ENCODE measurements at regions not wholly inside any gene's neighbourhood (a gene's known extent, or its start where the extent isn't known, plus 50 kb on each side); places are given as distances from the start of the nearest gene placed in this dataset.

GRCh38 chr18:38957736-38958135 lies 1392.1 kb upstream of the CELF4 start:
- no peak for DNase-seq

- DNase-seq: no peak
These were observed 1390.5 kb upstream of the CELF4 start for GRCh38 chr18:38956068-38956467.

- no peak for DNase-seq
These were observed 1386.0 kb upstream of the CELF4 start for GRCh38 chr18:38951633-38952032.

- DNase-seq: no peak
These were observed 1382.8 kb upstream of the CELF4 start for GRCh38 chr18:38948436-38948835.

- DNase-seq: no peak
These were observed 1378.9 kb upstream of the CELF4 start for GRCh38 chr18:38944446-38945024.

GRCh38 chr18:38941711-38942561 lies 1376.3 kb upstream of the CELF4 start:
- DNase-seq: no peak

GRCh38 chr18:38940863-38941531 lies 1375.4 kb upstream of the CELF4 start:
- DNase-seq: no peak

- DNase-seq: no peak
These were observed 1374.9 kb upstream of the CELF4 start for GRCh38 chr18:38940475-38940862.

- DNase-seq: no peak
These were observed 1368.4 kb upstream of the CELF4 start for GRCh38 chr18:38933910-38934510.

- DNase-seq: no peak
These were observed 1367.7 kb upstream of the CELF4 start for GRCh38 chr18:38933322-38933721.

- no peak for DNase-seq
These were observed 1367.2 kb upstream of the CELF4 start for GRCh38 chr18:38932752-38933151.

- no peak for DNase-seq
These were observed 1366.1 kb upstream of the CELF4 start for GRCh38 chr18:38931754-38932050.

GRCh38 chr18:38930881-38931753 lies 1365.5 kb upstream of the CELF4 start:
- no peak for DNase-seq

GRCh38 chr18:38923540-38923939 lies 1357.9 kb upstream of the CELF4 start:
- DNase-seq: no peak

GRCh38 chr18:38923126-38923525 lies 1357.5 kb upstream of the CELF4 start:
- DNase-seq: no peak

- DNase-seq: no peak
These were observed 1344.4 kb upstream of the CELF4 start for GRCh38 chr18:38909972-38910371.

- DNase-seq: no peak
These were observed 1337.2 kb upstream of the CELF4 start for GRCh38 chr18:38902796-38903195.

- DNase-seq: no peak
These were observed 1334.8 kb upstream of the CELF4 start for GRCh38 chr18:38900445-38900844.

GRCh38 chr18:38900031-38900430 lies 1334.4 kb upstream of the CELF4 start:
- DNase-seq: no peak

GRCh38 chr18:38899252-38899651 lies 1333.7 kb upstream of the CELF4 start:
- no peak for DNase-seq

- peak; percentile 30 for DNase-seq
These were observed 1332.6 kb upstream of the CELF4 start for GRCh38 chr18:38898167-38898566.

- DNase-seq: no peak
These were observed 1330.0 kb upstream of the CELF4 start for GRCh38 chr18:38895560-38895959.

GRCh38 chr18:38887671-38888020 lies 1322.0 kb upstream of the CELF4 start:
- no peak for DNase-seq

Data from NCI-H1048 (cell line).